ENCODE measurements at regions not wholly inside any gene's neighbourhood (a gene's known extent, or its start where the extent isn't known, plus 50 kb on each side); places are given as distances from the start of the nearest gene placed in this dataset.

- DNase-seq: no peak
Observed at GRCh38 chr11:96607864-96608558, 218.2 kb downstream of the JRKL start.

DNA sequence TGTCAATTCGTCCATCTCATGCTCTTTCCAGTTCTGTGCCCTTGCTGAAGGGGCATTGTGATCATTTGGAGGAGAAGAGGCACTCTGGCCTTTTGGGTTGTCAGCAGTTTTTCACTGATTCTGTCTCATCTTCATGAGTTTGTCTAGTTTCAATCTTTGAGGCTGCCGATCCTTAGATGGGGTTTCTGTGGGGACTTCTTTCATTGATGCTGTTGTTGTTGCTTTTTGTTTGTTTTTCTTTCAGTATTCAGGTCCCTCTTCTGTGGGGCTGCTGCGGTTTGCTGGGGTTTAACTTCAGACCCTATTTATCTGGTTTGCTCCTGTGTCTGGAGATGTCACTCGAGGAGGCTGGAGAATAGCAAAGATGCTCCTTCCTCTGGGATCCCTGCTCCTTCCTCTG, 224.3 kb downstream of the JRKL start:
- DNase-seq: no peak

DNA sequence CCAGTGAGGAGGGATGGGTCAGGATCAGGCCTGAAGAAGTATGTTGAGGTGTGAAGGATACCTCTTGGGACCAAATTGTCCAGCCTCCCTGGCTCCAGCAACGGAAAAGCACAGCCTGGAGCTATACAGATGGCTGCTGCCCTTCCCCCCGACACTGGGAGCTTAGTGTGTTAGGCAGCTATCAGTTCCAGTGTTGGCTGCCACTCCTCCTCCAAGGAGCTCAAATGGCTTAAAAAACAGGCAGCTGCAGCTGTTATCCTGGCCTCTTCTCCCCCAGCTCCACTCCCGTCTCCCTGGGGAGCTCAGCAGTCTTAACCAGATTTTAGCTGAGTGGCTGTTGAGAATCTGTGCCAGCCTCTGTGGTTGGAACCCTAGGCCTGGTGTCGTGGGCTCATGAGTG, 225.0 kb downstream of the JRKL start:
- DNase-seq: no peak

GRCh38 chr11:96620464-96621044, 230.7 kb downstream of the JRKL start:
- DNase-seq: no peak

DNA sequence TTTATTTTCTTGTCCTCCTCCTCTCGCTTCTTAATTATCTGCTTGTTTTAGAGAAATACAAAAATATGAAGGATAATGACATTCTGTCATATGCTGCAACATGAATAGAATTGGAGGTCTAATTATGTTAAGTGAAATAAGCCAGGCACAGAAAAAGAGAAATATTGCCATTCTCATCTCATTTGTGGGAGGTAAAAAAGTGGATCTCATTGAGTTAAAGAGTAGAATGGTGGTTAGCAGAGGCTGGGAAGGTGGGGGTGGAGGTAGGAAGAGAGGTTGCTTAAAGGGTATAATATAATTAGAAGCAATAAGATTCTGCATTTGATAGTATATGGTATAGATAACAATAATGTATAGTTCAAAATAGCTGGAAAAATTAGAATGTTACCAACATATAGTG, 231.3 kb downstream of the JRKL start:
- DNase-seq: no peak

- DNase-seq: no peak
Observed at GRCh38 chr11:96622026-96622634, 232.3 kb downstream of the JRKL start.

DNA sequence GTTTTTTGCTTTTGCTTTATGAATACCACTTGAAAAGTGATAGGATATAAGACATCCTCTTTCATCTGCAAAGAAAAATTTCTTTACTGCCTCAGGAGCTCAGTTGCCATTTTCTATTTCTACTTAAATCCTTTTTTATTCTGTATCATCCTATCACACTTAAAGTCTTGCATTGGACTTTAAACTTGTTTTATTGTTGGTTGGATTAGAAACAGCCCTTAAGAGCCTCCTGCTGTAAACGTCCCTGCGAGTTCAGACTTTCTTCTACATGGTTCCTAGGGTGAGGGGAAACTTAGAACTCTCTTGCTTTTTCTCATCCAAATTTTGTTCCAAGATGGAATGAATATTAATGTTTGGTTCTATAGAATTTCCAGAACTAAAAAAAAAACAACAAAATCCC, 234.3 kb downstream of the JRKL start:
- DNase-seq: no peak

GRCh38 chr11:96627376-96627775, 237.6 kb downstream of the JRKL start:
- DNase-seq: no peak

- no peak for DNase-seq
Observed at GRCh38 chr11:96635655-96636054, 245.8 kb downstream of the JRKL start.

DNA sequence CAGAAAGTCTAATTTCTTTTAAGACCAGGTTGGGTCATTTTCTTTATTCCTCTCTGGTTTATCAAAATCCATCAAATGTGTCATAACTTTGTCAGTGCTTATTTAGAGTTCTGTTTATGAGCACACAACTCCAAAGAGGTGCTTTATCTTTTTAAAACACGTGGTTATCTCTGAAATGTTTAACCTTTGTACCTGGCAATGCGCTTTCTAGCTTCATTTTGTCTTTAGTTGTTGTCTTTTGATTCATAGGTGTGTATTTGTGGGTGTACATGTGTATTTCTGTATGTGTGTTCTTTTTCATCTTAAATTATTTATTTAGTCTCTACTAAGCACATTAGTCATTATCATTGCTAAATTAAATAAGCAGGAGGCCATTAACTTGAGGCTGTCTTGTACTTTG, 251.4 kb downstream of the JRKL start:
- DNase-seq: no peak

DNA sequence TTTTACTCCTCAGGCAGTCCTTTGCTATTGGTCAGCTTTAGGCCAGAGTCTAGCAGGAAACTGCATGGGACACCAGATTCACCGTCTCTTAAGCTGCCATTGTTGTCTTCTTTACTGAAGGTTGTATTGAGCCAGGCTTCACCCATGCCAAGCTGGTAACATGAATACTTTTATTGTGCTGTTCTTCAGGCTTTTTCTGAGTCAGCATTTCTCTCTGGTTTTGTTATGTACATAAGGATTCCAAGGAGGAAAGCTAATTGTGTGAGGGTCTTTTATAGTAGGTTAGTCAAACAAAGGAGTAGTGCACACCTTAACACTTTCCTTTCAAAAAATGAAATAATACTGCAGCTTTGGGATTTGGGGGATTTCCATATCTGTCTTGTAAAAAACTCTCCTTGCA, 252.8 kb downstream of the JRKL start:
- no peak for DNase-seq

DNA sequence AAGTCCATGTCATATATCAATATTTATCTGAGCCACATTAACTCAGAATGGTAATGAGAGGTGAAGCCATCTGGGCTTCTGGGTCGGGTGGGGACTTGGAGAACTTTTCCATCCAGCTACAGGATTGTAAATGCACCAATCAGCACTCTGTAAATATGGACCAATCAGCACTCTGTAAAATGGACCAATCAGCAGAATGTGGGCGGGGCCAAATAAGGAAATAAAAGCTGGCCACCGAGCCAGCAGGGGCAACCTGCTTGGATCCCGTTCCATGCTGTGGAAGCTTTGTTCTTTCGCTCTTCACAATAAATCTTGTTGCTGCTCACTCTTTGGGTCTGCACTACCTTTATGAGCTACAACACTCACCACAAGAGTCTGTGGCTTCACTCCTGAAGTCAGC, 253.4 kb downstream of the JRKL start:
- DNase-seq: no peak

DNA sequence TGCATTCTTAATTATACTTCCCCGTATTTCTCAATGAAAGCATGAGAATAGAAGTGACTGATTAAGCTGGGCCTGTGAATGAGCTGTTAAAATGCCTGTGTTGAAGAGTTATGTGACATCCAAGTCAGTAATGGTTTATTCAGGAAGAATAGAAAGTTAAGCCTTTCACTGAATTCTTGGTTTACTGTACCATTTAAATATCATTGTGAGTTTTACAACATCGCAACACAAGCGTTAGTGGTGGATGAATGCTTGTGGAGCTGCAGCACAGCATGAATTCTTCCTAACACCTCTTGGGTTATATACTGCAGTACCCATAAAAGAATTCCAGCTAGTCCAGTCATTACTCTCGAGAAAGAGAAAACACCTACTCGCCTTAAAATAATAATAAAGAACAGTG, 257.8 kb downstream of the JRKL start:
- DNase-seq: no peak

DNA sequence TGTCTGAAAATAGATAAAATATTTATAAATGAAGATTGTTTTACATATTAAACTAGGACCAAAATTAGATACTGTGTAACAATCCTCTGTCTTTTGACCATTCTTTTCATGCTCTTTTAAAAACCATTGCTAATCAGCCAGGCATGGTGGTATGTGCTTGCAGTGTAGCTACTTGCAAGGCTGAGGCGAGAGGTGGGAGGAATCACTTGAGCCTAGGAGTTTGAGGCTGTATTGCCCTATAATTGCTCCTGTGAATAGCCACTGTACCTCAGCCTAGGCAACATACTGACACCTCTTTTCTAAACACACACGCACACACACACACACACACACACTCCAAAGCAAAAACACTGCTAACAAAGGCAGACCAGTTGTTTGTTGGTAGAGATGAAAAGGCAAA, 259.2 kb downstream of the JRKL start:
- DNase-seq: no peak

GRCh38 chr11:96652516-96652915, 262.7 kb downstream of the JRKL start:
- DNase-seq: no peak

- no peak for DNase-seq
Observed at GRCh38 chr11:96655474-96655873, 265.7 kb downstream of the JRKL start.

DNA sequence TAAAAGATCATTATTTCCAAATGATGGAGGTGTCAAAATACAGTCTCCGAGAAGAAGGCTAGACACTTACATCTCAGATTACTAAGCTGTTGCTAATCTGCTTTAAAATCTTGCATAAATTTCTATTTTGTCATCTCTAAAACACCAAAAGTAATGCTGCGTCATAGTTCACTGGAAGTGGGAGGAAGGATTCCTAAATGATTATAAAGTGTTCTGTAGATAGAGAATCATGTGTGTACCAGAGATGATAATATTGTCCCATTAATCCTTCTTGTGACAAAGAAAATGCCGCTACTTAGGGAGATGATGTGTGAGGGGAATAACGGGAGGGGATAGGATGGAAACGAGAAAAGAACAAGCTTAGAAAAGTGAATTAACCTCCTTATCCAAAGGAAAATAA, 268.6 kb downstream of the JRKL start:
- DNase-seq: no peak

GRCh38 chr11:96664110-96664509, 274.3 kb downstream of the JRKL start:
- no peak for DNase-seq

DNA sequence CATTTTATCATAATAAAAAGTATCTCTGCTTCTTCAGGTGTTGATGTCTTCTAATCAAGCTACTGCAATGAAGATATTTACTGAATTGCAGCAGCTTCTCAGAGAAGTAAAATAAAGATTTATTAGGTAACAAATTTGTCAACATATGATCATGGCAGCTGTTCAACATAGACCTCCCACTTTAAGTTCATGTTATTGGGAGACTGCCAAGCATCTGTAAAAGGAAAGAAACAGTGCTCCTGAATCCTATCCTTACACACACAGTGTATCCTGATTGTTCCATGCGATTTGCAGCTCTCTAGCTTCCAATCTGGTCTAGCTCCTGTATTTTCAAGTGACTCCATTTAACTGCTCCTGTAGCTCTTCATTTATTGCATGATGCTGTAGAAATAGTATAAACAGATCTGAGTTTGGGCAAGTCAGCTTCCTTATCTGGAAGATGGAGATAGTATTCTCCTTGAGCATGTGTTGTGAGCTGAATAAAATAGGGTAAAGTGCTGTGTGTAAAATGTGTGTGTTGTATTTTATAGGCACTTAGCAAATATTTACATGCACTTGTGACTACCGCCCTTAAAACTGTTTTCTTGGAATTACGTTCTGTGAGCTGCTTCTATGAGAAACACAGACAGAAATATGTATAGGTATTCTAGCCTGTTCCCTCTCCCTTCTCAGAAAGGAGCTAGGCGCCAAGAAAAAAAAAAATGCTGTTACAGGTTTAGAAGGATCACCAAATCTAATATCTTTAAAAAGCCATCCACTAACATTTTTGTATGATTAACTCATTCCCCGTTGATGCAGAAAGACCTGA, 290.6 kb downstream of the JRKL start:
- DNase-seq: no peak

GRCh38 chr11:96681019-96681716, 291.4 kb downstream of the JRKL start:
- no peak for DNase-seq

DNA sequence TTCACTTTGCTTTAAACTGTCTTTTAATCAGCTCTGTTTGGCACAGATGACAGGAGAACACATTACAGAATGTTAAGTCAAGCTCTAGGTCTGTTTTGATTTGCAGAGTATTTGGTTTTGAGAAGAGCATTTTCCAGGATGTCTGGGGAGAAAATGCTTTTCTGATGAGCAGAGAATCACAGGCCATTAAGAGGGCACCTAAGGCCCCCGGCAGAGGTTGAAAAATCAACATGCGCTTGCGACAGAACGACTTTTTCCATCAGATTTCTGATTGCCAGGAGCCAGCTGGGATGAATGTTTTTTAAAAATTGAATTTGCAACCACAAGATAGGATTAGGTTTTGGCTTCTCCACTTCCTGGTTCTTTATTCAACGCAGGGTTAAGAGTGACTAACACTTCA, 304.5 kb downstream of the JRKL start:
- DNase-seq: no peak

GRCh38 chr11:96696731-96697130, 306.9 kb downstream of the JRKL start:
- no peak for DNase-seq

All from muscle of arm (tissue), 1 donor.